ENCODE measurements at regions not wholly inside any gene's neighbourhood (a gene's known extent, or its start where the extent isn't known, plus 50 kb on each side); places are given as distances from the start of the nearest gene placed in this dataset.

GRCh38 chr12:87676731-87677130 is 352.5 kb downstream of the C12orf50 start:
- Histone ChIP-seq H3K27ac (ENCODE audit: extremely low read depth, low read depth, low read length) (no peak overlapping the region), H3K9me3 (ENCODE audit: control insufficient read depth, insufficient read depth, low read depth, low read length) (no peaks in the 10 kb centered on the region), H3K4me1 (ENCODE audit: control insufficient read depth, insufficient read depth, low read length) (no peaks in the 10 kb centered on the region), H3K36me3 (ENCODE audit: control insufficient read depth in 2 of 2, insufficient read depth in 1 of 2, low read length in 2 of 2) (no peaks in the 10 kb centered on the region), H3K4me3 (ENCODE audit: low read depth, low read length) (no peak overlapping the region)
- ChIA-PET CTCF (no interaction called here), POLR2A (no interaction called here)
- TF ChIP-seq ZNF830 (tag by site-specific recombination; IDR thresholded peaks at IDR 0.05; ENCODE audit: low read depth) (no peak), ZSCAN30 (tag by site-specific recombination; IDR thresholded peaks at IDR 0.05) (no peak), ZFP41 (tag by site-specific recombination; IDR thresholded peaks at IDR 0.05; ENCODE audit: borderline replicate concordance) (no peak)

GRCh38 chr12:87671757-87672156 is 357.4 kb downstream of the C12orf50 start:
- no peaks in the 10 kb centered on the region for H3K4me1 ChIP-seq (ENCODE audit: control insufficient read depth, insufficient read depth, low read length)
- H3K27ac ChIP-seq (ENCODE audit: extremely low read depth, low read depth, low read length), result no peak overlapping the region
- no peaks in the 10 kb centered on the region for H3K9me3 ChIP-seq (ENCODE audit: control insufficient read depth, insufficient read depth, low read depth, low read length)
- ChIA-PET CTCF (no interaction called here), POLR2A (no interaction called here)
- H3K4me3 ChIP-seq (ENCODE audit: low read depth, low read length), result no peak overlapping the region
- no peak for TF ChIP-seq ZNF629 (tag by site-specific recombination; IDR thresholded peaks at IDR 0.05)
- TF ChIP-seq, protein P1, sequence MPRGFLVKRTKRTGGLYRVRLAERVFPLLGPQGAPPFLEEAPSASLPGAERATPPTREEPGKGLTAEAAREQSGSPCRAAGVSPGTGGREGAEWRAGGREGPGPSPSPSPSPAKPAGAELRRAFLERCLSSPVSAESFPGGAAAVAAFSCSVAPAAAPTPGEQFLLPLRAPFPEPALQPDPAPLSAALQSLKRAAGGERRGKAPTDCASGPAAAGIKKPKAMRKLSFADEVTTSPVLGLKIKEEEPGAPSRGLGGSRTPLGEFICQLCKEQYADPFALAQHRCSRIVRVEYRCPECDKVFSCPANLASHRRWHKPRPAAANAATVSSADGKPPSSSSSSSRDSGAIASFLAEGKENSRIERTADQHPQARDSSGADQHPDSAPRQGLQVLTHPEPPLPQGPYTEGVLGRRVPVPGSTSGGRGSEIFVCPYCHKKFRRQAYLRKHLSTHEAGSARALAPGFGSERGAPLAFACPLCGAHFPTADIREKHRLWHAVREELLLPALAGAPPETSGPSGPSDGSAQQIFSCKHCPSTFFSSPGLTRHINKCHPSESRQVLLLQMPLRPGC (tag by site-specific recombination; IDR thresholded peaks at IDR 0.05), result no peak
- H3K36me3 ChIP-seq (ENCODE audit: control insufficient read depth in 2 of 2, insufficient read depth in 1 of 2, low read length in 2 of 2), result no peaks in the 10 kb centered on the region

GRCh38 chr12:87670448-87670847 is 358.8 kb downstream of the C12orf50 start:
- TF ChIP-seq ZSCAN16 (tag by site-specific recombination; IDR thresholded peaks at IDR 0.05) (no peak), ZIC2 (tag by site-specific recombination; IDR thresholded peaks at IDR 0.05) (no peak), ZNF138 (tag by site-specific recombination; IDR thresholded peaks at IDR 0.05; ENCODE audit: borderline replicate concordance) (no peak), ZNF341 (tag by site-specific recombination; IDR thresholded peaks at IDR 0.05; ENCODE audit: low read depth) (no peak), SP7 (tag by site-specific recombination; IDR thresholded peaks at IDR 0.05) (no peak), ZNF513 (tag by site-specific recombination; IDR thresholded peaks at IDR 0.05) (no peak), ZNF580 (tag by site-specific recombination; IDR thresholded peaks at IDR 0.05) (no peak), ZBTB26 (tag by site-specific recombination; optimal IDR thresholded peaks at IDR 0.05) (no peak), ZNF785 (tag by site-specific recombination; IDR thresholded peaks at IDR 0.05) (no peak), ZNF248 (tag by site-specific recombination; IDR thresholded peaks at IDR 0.05) (no peak)
- TF ChIP-seq, protein P2, sequence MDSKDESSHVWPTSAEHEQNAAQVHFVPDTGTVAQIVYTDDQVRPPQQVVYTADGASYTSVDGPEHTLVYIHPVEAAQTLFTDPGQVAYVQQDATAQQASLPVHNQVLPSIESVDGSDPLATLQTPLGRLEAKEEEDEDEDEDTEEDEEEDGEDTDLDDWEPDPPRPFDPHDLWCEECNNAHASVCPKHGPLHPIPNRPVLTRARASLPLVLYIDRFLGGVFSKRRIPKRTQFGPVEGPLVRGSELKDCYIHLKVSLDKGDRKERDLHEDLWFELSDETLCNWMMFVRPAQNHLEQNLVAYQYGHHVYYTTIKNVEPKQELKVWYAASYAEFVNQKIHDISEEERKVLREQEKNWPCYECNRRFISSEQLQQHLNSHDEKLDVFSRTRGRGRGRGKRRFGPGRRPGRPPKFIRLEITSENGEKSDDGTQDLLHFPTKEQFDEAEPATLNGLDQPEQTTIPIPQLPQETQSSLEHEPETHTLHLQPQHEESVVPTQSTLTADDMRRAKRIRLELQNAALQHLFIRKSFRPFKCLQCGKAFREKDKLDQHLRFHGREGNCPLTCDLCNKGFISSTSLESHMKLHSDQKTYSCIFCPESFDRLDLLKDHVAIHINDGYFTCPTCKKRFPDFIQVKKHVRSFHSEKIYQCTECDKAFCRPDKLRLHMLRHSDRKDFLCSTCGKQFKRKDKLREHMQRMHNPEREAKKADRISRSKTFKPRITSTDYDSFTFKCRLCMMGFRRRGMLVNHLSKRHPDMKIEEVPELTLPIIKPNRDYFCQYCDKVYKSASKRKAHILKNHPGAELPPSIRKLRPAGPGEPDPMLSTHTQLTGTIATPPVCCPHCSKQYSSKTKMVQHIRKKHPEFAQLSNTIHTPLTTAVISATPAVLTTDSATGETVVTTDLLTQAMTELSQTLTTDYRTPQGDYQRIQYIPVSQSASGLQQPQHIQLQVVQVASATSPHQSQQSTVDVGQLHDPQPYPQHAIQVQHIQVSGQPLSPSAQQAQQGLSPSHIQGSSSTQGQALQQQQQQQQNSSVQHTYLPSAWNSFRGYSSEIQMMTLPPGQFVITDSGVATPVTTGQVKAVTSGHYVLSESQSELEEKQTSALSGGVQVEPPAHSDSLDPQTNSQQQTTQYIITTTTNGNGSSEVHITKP (tag by site-specific recombination; IDR thresholded peaks at IDR 0.05), result no peak
- no peaks in the 10 kb centered on the region for H3K4me1 ChIP-seq (ENCODE audit: control insufficient read depth, insufficient read depth, low read length)
- no peaks in the 10 kb centered on the region for H3K36me3 ChIP-seq (ENCODE audit: control insufficient read depth in 2 of 2, insufficient read depth in 1 of 2, low read length in 2 of 2)
- CTCF ChIA-PET, result interaction anchor here (0.6 kb wide), 1 partner anchor 36 kb away, joined by 4 read pairs; no protein-coding TSS in a partner anchor
- H3K4me3 ChIP-seq (ENCODE audit: low read depth, low read length), result no peak overlapping the region
- H3K9me3 ChIP-seq (ENCODE audit: control insufficient read depth, insufficient read depth, low read depth, low read length), result no peaks in the 10 kb centered on the region
- POLR2A ChIA-PET, result no interaction called here
- H3K27ac ChIP-seq (ENCODE audit: extremely low read depth, low read depth, low read length), result no peak overlapping the region
